CD8-positive, alpha-beta memory T cell (primary cell): ENCODE measurements at regions not wholly inside any gene's neighbourhood (a gene's known extent, or its start where the extent isn't known, plus 50 kb on each side); places are given as distances from the start of the nearest gene placed in this dataset.
A peak's percentile ranks its signal among the peaks of the same experiment; 100 is the strongest.

Experiments used
- CTCF ChIA-PET: fragments of 350-600 bp; sonication (Branson Sonifier 250); formaldehyde crosslinking; loops from one replicate; lab custom pipeline; 2021; ENCODE audit warnings: antibody characterized with exemption; lab: Charles Lee
- POLR2A ChIA-PET: fragments of 350-600 bp; sonication (Branson Sonifier 250); formaldehyde crosslinking; loops from one replicate; lab custom pipeline; 2021; ENCODE audit warnings: antibody characterized with exemption; lab: Charles Lee
- DNase-seq, 5 donors: peaks; one replicate each; pipeline versions ENCODE4 v3.0.0 to v3.0.0-alpha.2; 2020 to 2022; ENCODE audit warnings: mixed read lengths in 1 of 5
- H3K27ac ChIP-seq: one replicate; pipeline ENCODE4 v1.7.0; 2013; ENCODE audit warnings: low read depth, mild to moderate bottlenecking, low read length, moderate library complexity
- H3K27me3 ChIP-seq: 2 replicates; pipeline ENCODE4 v1.7.0; 2013; ENCODE audit warnings: low read length, mild to moderate bottlenecking; ENCODE audit not compliant: insufficient read depth, poor library complexity, severe bottlenecking
- H3K36me3 ChIP-seq: 2 replicates; pipeline ENCODE4 v1.7.0; 2013; ENCODE audit warnings: mild to moderate bottlenecking, low read length, moderate library complexity; ENCODE audit not compliant: insufficient read depth
- H3K4me1 ChIP-seq: 2 replicates; pipeline ENCODE4 v1.7.0; 2013; ENCODE audit warnings: mild to moderate bottlenecking, low read length, moderate library complexity; ENCODE audit not compliant: insufficient read depth
- H3K4me3 ChIP-seq: 2 replicates; pipeline ENCODE4 v1.7.0; 2013; ENCODE audit warnings: mild to moderate bottlenecking, low read length
- H3K9me3 ChIP-seq: 2 replicates; pipeline ENCODE4 v1.7.0; 2013; ENCODE audit warnings: mild to moderate bottlenecking, low read length
- H3K27ac Mint-ChIP-seq, 8 donors: one replicate each; pipeline ENCODE4 v1.8.0; 2020 to 2021; ENCODE audit warnings: mixed read lengths in 8 of 8, mild to moderate bottlenecking in 6 of 8, inconsistent platforms in 3 of 8, moderate library complexity in 3 of 8
- H3K27me3 Mint-ChIP-seq, 2 donors: one replicate each; pipeline ENCODE4 v1.8.0; 2020 to 2021; ENCODE audit warnings: mixed read lengths in 2 of 2, mild to moderate bottlenecking in 1 of 2, moderate library complexity in 1 of 2
- H3K36me3 Mint-ChIP-seq, 3 donors: one replicate each; pipeline ENCODE4 v1.8.0; 2020 to 2021; ENCODE audit warnings: mixed read lengths in 3 of 3, inconsistent platforms in 1 of 3, mild to moderate bottlenecking in 1 of 3
- H3K4me1 Mint-ChIP-seq, 3 donors: one replicate each; pipeline ENCODE4 v1.8.0; 2020 to 2021; ENCODE audit warnings: mixed read lengths in 3 of 3, inconsistent platforms in 1 of 3, mild to moderate bottlenecking in 1 of 3
- H3K4me3 Mint-ChIP-seq, 7 donors: one replicate each; pipeline ENCODE4 v1.8.0; 2020 to 2021; ENCODE audit warnings: mixed read lengths in 7 of 7, mild to moderate bottlenecking in 6 of 7, moderate library complexity in 4 of 7, inconsistent platforms in 2 of 7
- H3K9me3 Mint-ChIP-seq, 5 donors: one replicate each; pipeline ENCODE4 v1.8.0; 2020 to 2022; ENCODE audit warnings: mixed read lengths in 5 of 5, mild to moderate bottlenecking in 3 of 5, moderate library complexity in 2 of 5, inconsistent platforms in 1 of 5

- no peak overlapping the region for H3K4me3 Mint-ChIP-seq
- H3K4me3 ChIP-seq, result no peak overlapping the region
- CTCF ChIA-PET, result interaction anchor here (1.3 kb wide), 1 partner anchor 9 kb away, joined by 6 read pairs; no protein-coding TSS in a partner anchor
- DNase-seq, result no peak
- no peak overlapping the region for H3K27ac ChIP-seq
- H3K9me3 Mint-ChIP-seq, result peaks cover 0 to 2% (median 0%) of the 10 kb centered on the region in 5 donors
- H3K27ac Mint-ChIP-seq, result no peak overlapping the region
- H3K27me3 ChIP-seq, result no peaks in the 10 kb centered on the region
- peaks cover 2 to 9% of the 10 kb centered on the region in 2 donors for H3K27me3 Mint-ChIP-seq
- POLR2A ChIA-PET, result no interaction called here
- H3K36me3 Mint-ChIP-seq, result peaks cover 0 to 2% (median 1%) of the 10 kb centered on the region in 3 donors
- no peaks in the 10 kb centered on the region for H3K36me3 ChIP-seq
- peaks cover 51% of the 10 kb centered on the region for H3K4me1 ChIP-seq
- no peaks in the 10 kb centered on the region for H3K9me3 ChIP-seq
- H3K4me1 Mint-ChIP-seq, result peaks cover 21 to 61% (median 50%) of the 10 kb centered on the region in 3 donors
Measured at GRCh38 chr2:12048550-12048949, 302.1 kb downstream of the LPIN1 start.

- CTCF ChIA-PET, result no interaction called here
- Mint-ChIP-seq H3K9me3 (peaks cover 0 to 4% (median 3%) of the 10 kb centered on the region in 5 donors), H3K4me1 (peaks cover 8 to 42% (median 32%) of the 10 kb centered on the region in 3 donors), H3K27me3 (peaks cover 4 to 12% of the 10 kb centered on the region in 2 donors), H3K27ac (peak overlapping the region in 1 of 8 donors; percentile 24), H3K36me3 (peaks cover 0 to 6% (median 1%) of the 10 kb centered on the region in 3 donors), H3K4me3 (no peak overlapping the region)
- POLR2A ChIA-PET, result no interaction called here
- no peak for DNase-seq
- Histone ChIP-seq H3K4me3 (no peak overlapping the region), H3K4me1 (peaks cover 32% of the 10 kb centered on the region), H3K27ac (no peak overlapping the region), H3K36me3 (no peaks in the 10 kb centered on the region), H3K9me3 (no peaks in the 10 kb centered on the region), H3K27me3 (no peaks in the 10 kb centered on the region)
Measured at GRCh38 chr2:12050396-12050795, 304.0 kb downstream of the LPIN1 start.

- peaks cover 0 to 6% (median 1%) of the 10 kb centered on the region in 3 donors for H3K36me3 Mint-ChIP-seq
- peaks cover 22% of the 10 kb centered on the region for H3K4me1 ChIP-seq
- no peak overlapping the region for H3K4me3 Mint-ChIP-seq
- H3K9me3 Mint-ChIP-seq, result peaks cover 0 to 4% (median 3%) of the 10 kb centered on the region in 5 donors
- no peak for DNase-seq
- H3K27ac ChIP-seq, result no peak overlapping the region
- POLR2A ChIA-PET, result no interaction called here
- H3K9me3 ChIP-seq, result no peaks in the 10 kb centered on the region
- no peaks in the 10 kb centered on the region for H3K36me3 ChIP-seq
- peaks cover 10 to 41% (median 25%) of the 10 kb centered on the region in 3 donors for H3K4me1 Mint-ChIP-seq
- H3K27me3 ChIP-seq, result no peaks in the 10 kb centered on the region
- CTCF ChIA-PET, result no interaction called here
- peaks cover 4 to 12% of the 10 kb centered on the region in 2 donors for H3K27me3 Mint-ChIP-seq
- H3K27ac Mint-ChIP-seq, result no peak overlapping the region
- no peak overlapping the region for H3K4me3 ChIP-seq
Measured at GRCh38 chr2:12051831-12052230, 305.4 kb downstream of the LPIN1 start.

- H3K4me1 ChIP-seq, result peaks cover 23% of the 10 kb centered on the region
- H3K9me3 ChIP-seq, result no peaks in the 10 kb centered on the region
- no peaks in the 10 kb centered on the region for H3K27me3 ChIP-seq
- H3K27ac Mint-ChIP-seq, result no peak overlapping the region
- DNase-seq, result no peak
- H3K27ac ChIP-seq, result no peak overlapping the region
- H3K9me3 Mint-ChIP-seq, result peaks cover 0 to 4% (median 3%) of the 10 kb centered on the region in 5 donors
- ChIA-PET CTCF (no interaction called here), POLR2A (no interaction called here)
- H3K4me1 Mint-ChIP-seq, result peaks cover 18 to 41% (median 26%) of the 10 kb centered on the region in 3 donors
- H3K36me3 ChIP-seq, result no peaks in the 10 kb centered on the region
- no peak overlapping the region for H3K4me3 ChIP-seq
- H3K4me3 Mint-ChIP-seq, result no peak overlapping the region
- H3K27me3 Mint-ChIP-seq, result peaks cover 4 to 12% of the 10 kb centered on the region in 2 donors
- peaks cover 0 to 6% (median 1%) of the 10 kb centered on the region in 3 donors for H3K36me3 Mint-ChIP-seq
Measured at GRCh38 chr2:12052796-12053195, 306.4 kb downstream of the LPIN1 start.

- Mint-ChIP-seq H3K27ac (no peak overlapping the region), H3K4me1 (peaks cover 35 to 50% (median 37%) of the 10 kb centered on the region in 3 donors), H3K9me3 (peaks cover 0 to 4% (median 3%) of the 10 kb centered on the region in 5 donors), H3K4me3 (no peak overlapping the region), H3K27me3 (peaks cover 4 to 18% of the 10 kb centered on the region in 2 donors), H3K36me3 (peaks cover 0 to 6% (median 0%) of the 10 kb centered on the region in 3 donors)
- Histone ChIP-seq H3K4me1 (peaks cover 28% of the 10 kb centered on the region), H3K36me3 (no peaks in the 10 kb centered on the region), H3K4me3 (no peak overlapping the region), H3K27ac (no peak overlapping the region), H3K27me3 (no peaks in the 10 kb centered on the region), H3K9me3 (no peaks in the 10 kb centered on the region)
- no peak for DNase-seq
- CTCF ChIA-PET, result interaction anchor here (1.3 kb wide), 1 partner anchor 17 kb away, joined by 3 read pairs; no protein-coding TSS in a partner anchor
- POLR2A ChIA-PET, result no interaction called here
Measured at GRCh38 chr2:12054956-12055618, 308.7 kb downstream of the LPIN1 start.

GRCh38 chr2:12057436-12058166 is 311.2 kb downstream of the LPIN1 start:
- ChIA-PET POLR2A (interaction anchor here (0.6 kb wide), 1 partner anchor 66 kb away, joined by 5 read pairs; no protein-coding TSS in a partner anchor), CTCF (interaction anchor here (1.1 to 2.3 kb wide), 2 partner anchors 9 to 660 kb away, joined by 3 to 6 read pairs; no protein-coding TSS in a partner anchor)
- peaks cover 28% of the 10 kb centered on the region for H3K4me1 ChIP-seq
- DNase-seq, result peak in 4 of 5 donors; percentile 10 to 69 (median 30)
- H3K27ac ChIP-seq, result no peak overlapping the region
- H3K27me3 ChIP-seq, result no peaks in the 10 kb centered on the region
- peak overlapping the region in 6 of 7 donors; percentile 32 to 66 (median 50) for H3K4me3 Mint-ChIP-seq
- peaks cover 0 to 4% (median 3%) of the 10 kb centered on the region in 5 donors for H3K9me3 Mint-ChIP-seq
- H3K4me1 Mint-ChIP-seq, result peaks cover 37 to 66% (median 38%) of the 10 kb centered on the region in 3 donors
- H3K36me3 ChIP-seq, result no peaks in the 10 kb centered on the region
- H3K27me3 Mint-ChIP-seq, result peaks cover 2 to 16% of the 10 kb centered on the region in 2 donors
- H3K36me3 Mint-ChIP-seq, result peaks cover 0 to 6% (median 0%) of the 10 kb centered on the region in 3 donors
- no peak overlapping the region for H3K4me3 ChIP-seq
- H3K27ac Mint-ChIP-seq, result peak overlapping the region in 2 of 8 donors; percentile 64 to 83
- H3K9me3 ChIP-seq, result no peaks in the 10 kb centered on the region

- POLR2A ChIA-PET, result interaction anchor here (0.5 kb wide), 1 partner anchor 17 kb away, joined by 3 read pairs; no protein-coding TSS in a partner anchor
- no peaks in the 10 kb centered on the region for H3K9me3 Mint-ChIP-seq
- no peak overlapping the region for H3K4me3 ChIP-seq
- peaks cover 40% of the 10 kb centered on the region for H3K4me1 ChIP-seq
- H3K36me3 Mint-ChIP-seq, result peaks cover 0 to under 1% (median 0%) of the 10 kb centered on the region in 3 donors
- no peak overlapping the region for H3K4me3 Mint-ChIP-seq
- no peaks in the 10 kb centered on the region for H3K9me3 ChIP-seq
- H3K36me3 ChIP-seq, result no peaks in the 10 kb centered on the region
- H3K27me3 ChIP-seq, result no peaks in the 10 kb centered on the region
- CTCF ChIA-PET, result no interaction called here
- peaks cover 2 to 11% of the 10 kb centered on the region in 2 donors for H3K27me3 Mint-ChIP-seq
- H3K4me1 Mint-ChIP-seq, result peaks cover 52 to 87% (median 56%) of the 10 kb centered on the region in 3 donors
- no peak for DNase-seq
- no peak overlapping the region for H3K27ac Mint-ChIP-seq
- peak overlapping the region; percentile 9 for H3K27ac ChIP-seq
Measured at GRCh38 chr2:12059616-12060441, 313.4 kb downstream of the LPIN1 start.
